GM19372 (cell line): ENCODE measurements at regions not wholly inside any gene's neighbourhood (a gene's known extent, or its start where the extent isn't known, plus 50 kb on each side); places are given as distances from the start of the nearest gene placed in this dataset.

ENCODE experiments used
- ATAC-seq: cut with Tn5 transposase; IDR thresholded peaks from one replicate; pipeline ENCODE4 v1.9.1; 2021; ENCODE audit warnings: mild to moderate bottlenecking, low read depth, moderate library complexity; ENCODE audit not compliant: unreplicated experiment

- no peak for ATAC-seq
These were observed 632.0 kb upstream of the KIRREL3 start for GRCh38 chr11:127632546-127632945.

GRCh38 chr11:127631974-127632373 is 631.4 kb upstream of the KIRREL3 start:
- no peak for ATAC-seq

- no peak for ATAC-seq
These were observed 628.6 kb upstream of the KIRREL3 start for GRCh38 chr11:127629200-127629599.

GRCh38 chr11:127628458-127628785 is 627.9 kb upstream of the KIRREL3 start:
- no peak for ATAC-seq

GRCh38 chr11:127627629-127628457 is 627.3 kb upstream of the KIRREL3 start:
- no peak for ATAC-seq

- ATAC-seq = no peak
These were observed 626.6 kb upstream of the KIRREL3 start for GRCh38 chr11:127627204-127627603.

- ATAC-seq = no peak
These were observed 624.8 kb upstream of the KIRREL3 start for GRCh38 chr11:127625402-127625801.

GRCh38 chr11:127624306-127624856 is 623.8 kb upstream of the KIRREL3 start:
- ATAC-seq = no peak

- no peak for ATAC-seq
These were observed 622.1 kb upstream of the KIRREL3 start for GRCh38 chr11:127622686-127623085.

- ATAC-seq = no peak
These were observed 620.1 kb upstream of the KIRREL3 start for GRCh38 chr11:127620671-127621070.

GRCh38 chr11:127619946-127620345 is 619.4 kb upstream of the KIRREL3 start:
- no peak for ATAC-seq

- no peak for ATAC-seq
These were observed 618.2 kb upstream of the KIRREL3 start for GRCh38 chr11:127618721-127619120.

GRCh38 chr11:127616158-127616557 is 615.6 kb upstream of the KIRREL3 start:
- no peak for ATAC-seq

GRCh38 chr11:127612607-127613006 is 612.0 kb upstream of the KIRREL3 start:
- ATAC-seq = no peak

GRCh38 chr11:127609025-127609773 is 608.6 kb upstream of the KIRREL3 start:
- ATAC-seq = no peak

- no peak for ATAC-seq
These were observed 607.0 kb upstream of the KIRREL3 start for GRCh38 chr11:127607487-127608085.

GRCh38 chr11:127601578-127601977 is 601.0 kb upstream of the KIRREL3 start:
- no peak for ATAC-seq

- ATAC-seq = no peak
These were observed 600.1 kb upstream of the KIRREL3 start for GRCh38 chr11:127600674-127601073.

GRCh38 chr11:127598476-127598875 is 597.9 kb upstream of the KIRREL3 start:
- ATAC-seq = no peak

GRCh38 chr11:127596433-127596832 is 595.9 kb upstream of the KIRREL3 start:
- ATAC-seq = no peak

- ATAC-seq = no peak
These were observed 591.8 kb upstream of the KIRREL3 start for GRCh38 chr11:127592371-127592770.
